Ovary (tissue), 7 donors: ENCODE measurements at regions not wholly inside any gene's neighbourhood (a gene's known extent, or its start where the extent isn't known, plus 50 kb on each side); places are given as distances from the start of the nearest gene placed in this dataset.

Source experiments
- DNase-seq, 5 donors: peaks; one replicate each; pipeline ENCODE4 v3.0.0-alpha.2; 2019 to 2020
- H3K27ac ChIP-seq, 2 donors: fragments of 200-600 bp; one replicate each; pipeline versions ENCODE4 v1.5.1 to v1.8.0; 2019 to 2022
- H3K27me3 ChIP-seq: fragments of 200-600 bp; one replicate; pipeline ENCODE4 v1.8.0; 2022
- H3K36me3 ChIP-seq: fragments of 200-600 bp; sonication (generic); one replicate; pipeline ENCODE4 v1.5.1; 2019
- H3K4me1 ChIP-seq: one replicate; pipeline ENCODE4 v1.8.1; 2013; ENCODE audit warnings: mild to moderate bottlenecking, moderate library complexity; ENCODE audit not compliant: insufficient read depth
- H3K4me3 ChIP-seq: fragments of 200-600 bp; sonication (generic); one replicate; pipeline ENCODE4 v1.5.1; 2017
- H3K9me3 ChIP-seq, 2 donors: fragments of 200-600 bp in 1 of 2; sonication (generic) in 1 of 2; one replicate each; pipeline versions ENCODE4 v1.5.1 to v1.8.1; 2013 to 2019; ENCODE audit warnings: mild to moderate bottlenecking in 1 of 2, moderate library complexity in 1 of 2
- EP300 ChIP-seq: sonication (generic); formaldehyde crosslinking; IDR thresholded peaks from one replicate; pipeline ENCODE4 v1.6.1; 2017; ENCODE audit warnings: antibody characterized with exemption
- POLR2A ChIP-seq: fragments of 450-650 bp; IDR thresholded peaks from one replicate; pipeline ENCODE4 v1.6.1; 2017; ENCODE audit warnings: antibody characterized with exemption, mild to moderate bottlenecking, moderate library complexity
- WGBS, 3 donors: extraction: QIAGEN DNeasy Blood & Tissue Kit in 1 of 3; methylation state at CpG; one replicate each; pipeline versions ENCODE4 v1.1.5 to v1.1.7; 2013 to 2017; 5-methylcytosine and 5-hydroxymethylcytosine counted together
- intact Hi-C, 4 donors: fragments of 100-400 bp; cut with DNase I; formaldehyde crosslinking; loops; one replicate each; pipeline versions ENCODE4 v1.11.0 to v1.15.1; 2022 to 2023
- TF ChIP-seq, protein P1 (sequence below), 3 donors: fragments of 450-650 bp in 2 of 3; fragments of 200-600 bp in 1 of 3; IDR thresholded peaks; one replicate each; pipeline versions ENCODE4 v1.5.1 to v1.8.0; 2016 to 2022; ENCODE audit warnings: antibody characterized with exemption in 3 of 3, mild to moderate bottlenecking in 1 of 3
- donor health status: DM: no; HTN: no; CAD: no; lungs with moderate emphysema.
- donor health status: DM: no; HTN: no; CAD: no.
- donor health status: Bipolar disorder and iron deficiency.
- donor health status: DM: no; HTN: no; CAD: no.
- donor health status: DM: yes; HTN: yes; CAD: no.

DNA sequence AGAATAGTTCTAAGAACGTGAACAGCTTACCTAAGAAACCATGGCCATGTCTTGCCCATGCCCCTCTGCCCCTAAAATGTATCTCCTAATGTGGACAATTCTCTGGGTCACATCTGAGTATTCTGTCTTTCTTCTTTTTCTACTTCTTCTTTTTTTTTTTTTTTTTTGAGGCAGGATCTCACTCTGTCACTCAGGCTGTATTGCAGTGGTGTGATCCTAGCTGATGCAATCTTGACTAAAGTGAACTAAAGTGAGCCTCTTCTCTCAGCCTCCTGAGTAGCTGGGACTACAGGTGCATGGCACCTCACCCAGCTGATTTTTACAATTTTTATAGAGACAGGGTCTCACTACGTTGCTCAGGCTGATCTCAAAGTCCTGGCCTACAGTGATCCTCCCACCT is 204.8 kb upstream of the ZPLD1 start:
- WGBS, 3 donors, result 91 to 93% (median 92%) methylated on average over 2 of the region's 2 CpGs
- intact Hi-C loops, result loop anchor here in 2 of 4 donors (5.0 to 10.0 kb wide), 2 partner anchors 295 to 302 kb away; no protein-coding TSS in a partner anchor
- TF ChIP-seq POLR2A, result no peak
- TF ChIP-seq, protein P1, sequence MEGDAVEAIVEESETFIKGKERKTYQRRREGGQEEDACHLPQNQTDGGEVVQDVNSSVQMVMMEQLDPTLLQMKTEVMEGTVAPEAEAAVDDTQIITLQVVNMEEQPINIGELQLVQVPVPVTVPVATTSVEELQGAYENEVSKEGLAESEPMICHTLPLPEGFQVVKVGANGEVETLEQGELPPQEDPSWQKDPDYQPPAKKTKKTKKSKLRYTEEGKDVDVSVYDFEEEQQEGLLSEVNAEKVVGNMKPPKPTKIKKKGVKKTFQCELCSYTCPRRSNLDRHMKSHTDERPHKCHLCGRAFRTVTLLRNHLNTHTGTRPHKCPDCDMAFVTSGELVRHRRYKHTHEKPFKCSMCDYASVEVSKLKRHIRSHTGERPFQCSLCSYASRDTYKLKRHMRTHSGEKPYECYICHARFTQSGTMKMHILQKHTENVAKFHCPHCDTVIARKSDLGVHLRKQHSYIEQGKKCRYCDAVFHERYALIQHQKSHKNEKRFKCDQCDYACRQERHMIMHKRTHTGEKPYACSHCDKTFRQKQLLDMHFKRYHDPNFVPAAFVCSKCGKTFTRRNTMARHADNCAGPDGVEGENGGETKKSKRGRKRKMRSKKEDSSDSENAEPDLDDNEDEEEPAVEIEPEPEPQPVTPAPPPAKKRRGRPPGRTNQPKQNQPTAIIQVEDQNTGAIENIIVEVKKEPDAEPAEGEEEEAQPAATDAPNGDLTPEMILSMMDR (IDR thresholded peaks at IDR 0.05), result no peak
- TF ChIP-seq EP300, result no peak
- Histone ChIP-seq H3K4me1 (no peaks in the 10 kb centered on the region), H3K27me3 (no peaks in the 10 kb centered on the region), H3K9me3 (no peaks in the 10 kb centered on the region), H3K4me3 (no peak overlapping the region), H3K27ac (no peak overlapping the region), H3K36me3 (no peaks in the 10 kb centered on the region)
- DNase-seq, result no peak

DNA sequence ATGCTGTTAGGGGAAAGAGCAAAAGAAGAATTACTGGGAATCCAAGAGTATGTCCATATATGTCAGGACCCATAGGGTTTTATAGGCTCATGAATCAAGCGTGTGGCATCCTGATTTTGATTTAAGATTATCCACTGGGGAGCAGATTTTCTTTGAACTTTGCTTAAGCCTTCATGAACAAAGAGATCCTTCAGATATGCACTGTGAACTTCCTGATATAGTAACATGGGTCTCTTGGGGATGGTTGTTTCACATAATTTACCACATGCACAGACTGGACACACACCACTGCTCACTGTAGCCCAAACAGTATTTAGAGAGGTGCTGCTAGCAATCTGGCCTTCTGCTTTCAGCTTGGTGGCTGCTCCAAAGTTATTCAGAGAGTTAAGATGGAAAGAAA is 200.9 kb upstream of the ZPLD1 start:
- H3K27ac ChIP-seq, result no peak overlapping the region
- TF ChIP-seq, protein P1 (IDR thresholded peaks at IDR 0.05), result no peak
- TF ChIP-seq EP300 (no peak), POLR2A (no peak)
- 76 to 91% (median 82%) methylated on average over 1 of the region's 1 CpG for WGBS, 3 donors
- intact Hi-C loops, result loop anchor here in 2 of 4 donors (5.0 to 10.0 kb wide), 2 partner anchors 291 to 298 kb away; no protein-coding TSS in a partner anchor
- no peak for DNase-seq
- H3K4me1 ChIP-seq, result no peaks in the 10 kb centered on the region
- no peaks in the 10 kb centered on the region for H3K9me3 ChIP-seq
- H3K36me3 ChIP-seq, result no peaks in the 10 kb centered on the region
- no peak overlapping the region for H3K4me3 ChIP-seq
- no peaks in the 10 kb centered on the region for H3K27me3 ChIP-seq

DNA sequence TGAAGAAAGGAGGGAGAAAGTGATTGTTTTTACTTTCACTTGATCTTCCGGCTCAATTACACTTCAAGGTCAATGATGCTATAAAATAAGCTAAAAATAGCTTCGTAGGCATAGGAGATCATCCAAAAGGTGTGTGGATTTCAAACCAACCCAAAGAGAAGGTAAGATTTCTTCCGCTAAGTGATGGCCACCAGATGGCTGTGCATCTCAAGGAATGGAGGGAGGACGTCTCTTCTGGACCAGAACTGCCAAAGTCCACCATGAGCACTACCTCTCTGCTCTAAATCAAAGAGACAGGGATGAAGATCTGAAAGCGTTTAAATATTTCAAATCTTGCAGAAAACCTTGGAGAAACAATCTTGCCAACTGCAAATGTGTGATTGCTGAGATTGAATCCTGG is 199.1 kb upstream of the ZPLD1 start:
- H3K9me3 ChIP-seq, result no peaks in the 10 kb centered on the region
- no peak for DNase-seq
- H3K27ac ChIP-seq, result no peak overlapping the region
- intact Hi-C loops, result loop anchor here in 1 of 4 donors (10.0 kb wide), 1 partner anchor 289 kb away; no protein-coding TSS in a partner anchor
- H3K4me3 ChIP-seq, result no peak overlapping the region
- no peaks in the 10 kb centered on the region for H3K27me3 ChIP-seq
- H3K36me3 ChIP-seq, result no peaks in the 10 kb centered on the region
- TF ChIP-seq POLR2A (no peak), EP300 (no peak)
- TF ChIP-seq, protein P1 (IDR thresholded peaks at IDR 0.05), result no peak
- 30 to 39% (median 32%) methylated on average over 5 of the region's 5 CpGs for WGBS, 3 donors
- H3K4me1 ChIP-seq, result no peaks in the 10 kb centered on the region

DNA sequence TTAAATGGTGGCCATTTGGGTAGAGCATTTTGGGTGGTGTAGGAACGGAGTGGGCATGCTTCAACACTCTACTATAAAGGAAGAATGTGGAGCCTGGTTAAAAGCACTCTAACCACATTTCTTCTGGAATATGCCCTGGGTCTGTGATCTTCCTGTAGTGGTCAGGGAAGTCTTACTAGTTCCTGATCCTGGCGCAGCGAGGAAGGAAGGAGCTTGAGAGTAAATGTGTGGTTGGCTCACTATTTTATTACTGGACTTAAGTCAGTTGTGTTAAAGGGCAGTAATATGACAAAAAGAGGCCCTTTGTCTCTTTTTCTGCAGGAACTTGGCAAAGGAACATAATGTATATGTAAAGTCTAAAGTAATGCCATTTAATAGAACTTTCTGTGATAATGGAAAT is 197.6 kb upstream of the ZPLD1 start:
- no peaks in the 10 kb centered on the region for H3K9me3 ChIP-seq
- 95 to 99% (median 96%) methylated on average over 3 of the region's 3 CpGs for WGBS, 3 donors
- H3K27me3 ChIP-seq, result no peaks in the 10 kb centered on the region
- no peak for DNase-seq
- TF ChIP-seq POLR2A (no peak), EP300 (no peak)
- TF ChIP-seq, protein P1 (IDR thresholded peaks at IDR 0.05), result no peak
- no peak overlapping the region for H3K4me3 ChIP-seq
- H3K4me1 ChIP-seq, result no peaks in the 10 kb centered on the region
- H3K27ac ChIP-seq, result no peak overlapping the region
- intact Hi-C loops, result loop anchor here in 1 of 4 donors (10.0 kb wide), 1 partner anchor 288 kb away; no protein-coding TSS in a partner anchor
- H3K36me3 ChIP-seq, result no peaks in the 10 kb centered on the region
